ENCODE measurements at regions not wholly inside any gene's neighbourhood (a gene's known extent, or its start where the extent isn't known, plus 50 kb on each side); places are given as distances from the start of the nearest gene placed in this dataset.
"Not testable (repeated sequence)": the region's sequence is repeated elsewhere in the genome, so short reads cannot be mapped to it uniquely, and the experiment has no call there.

- DNase-seq: no peak
Observed at GRCh38 chr4:148854203-148854602, 412.0 kb upstream of the NR3C2 start.

- DNase-seq: no peak
Observed at GRCh38 chr4:148852092-148852699, 410.0 kb upstream of the NR3C2 start.

- no peak for DNase-seq
Observed at GRCh38 chr4:148850257-148850995, 408.2 kb upstream of the NR3C2 start.

- DNase-seq: no peak
Observed at GRCh38 chr4:148849581-148849980, 407.4 kb upstream of the NR3C2 start.

DNA sequence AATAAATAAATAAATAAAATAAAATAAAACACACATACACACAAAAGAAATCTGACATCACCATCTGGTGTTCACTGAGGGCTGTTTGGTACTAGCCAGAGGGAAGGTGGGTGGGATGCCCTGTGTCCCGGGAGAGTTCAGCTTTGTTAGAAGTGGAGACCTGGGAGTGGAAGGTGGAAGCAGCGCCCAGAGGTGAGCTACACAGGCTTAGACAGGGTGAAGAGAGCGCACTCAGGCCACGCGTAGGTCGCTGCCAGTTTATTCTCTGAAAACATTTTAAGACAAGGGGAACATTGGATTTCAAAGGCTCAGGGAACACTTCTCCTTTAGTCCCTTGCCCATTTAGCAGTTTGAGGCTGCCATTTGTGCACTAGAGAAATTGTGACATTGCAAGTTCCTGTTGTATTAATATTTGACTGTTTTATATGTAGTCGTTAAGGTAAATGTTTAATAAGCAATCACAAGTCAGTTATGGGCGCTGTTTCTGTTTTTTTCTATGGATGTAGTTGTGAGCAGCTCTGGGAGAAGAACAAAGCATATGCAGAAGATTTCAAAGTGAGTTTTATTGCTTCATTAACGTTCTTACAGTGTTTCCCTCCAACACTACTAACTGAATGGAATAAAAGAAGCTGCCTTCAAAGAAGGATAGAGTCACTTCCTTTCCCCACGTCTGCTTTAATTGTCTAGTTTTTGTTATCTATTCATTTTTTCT is 405.5 kb upstream of the NR3C2 start:
- DNase-seq: no peak

- DNase-seq: no peak
Observed at GRCh38 chr4:148845609-148846008, 403.4 kb upstream of the NR3C2 start.

GRCh38 chr4:148843625-148844024 is 401.4 kb upstream of the NR3C2 start:
- DNase-seq: no peak

GRCh38 chr4:148842843-148843242 is 400.6 kb upstream of the NR3C2 start:
- no peak for DNase-seq

GRCh38 chr4:148837571-148837970 is 395.4 kb upstream of the NR3C2 start:
- DNase-seq: not testable (repeated sequence)

GRCh38 chr4:148834804-148835631 is 392.8 kb upstream of the NR3C2 start:
- DNase-seq: peak; percentile 90

GRCh38 chr4:148831945-148832344 is 389.7 kb upstream of the NR3C2 start:
- no peak for DNase-seq

GRCh38 chr4:148828291-148828690 is 386.1 kb upstream of the NR3C2 start:
- no peak for DNase-seq

DNA sequence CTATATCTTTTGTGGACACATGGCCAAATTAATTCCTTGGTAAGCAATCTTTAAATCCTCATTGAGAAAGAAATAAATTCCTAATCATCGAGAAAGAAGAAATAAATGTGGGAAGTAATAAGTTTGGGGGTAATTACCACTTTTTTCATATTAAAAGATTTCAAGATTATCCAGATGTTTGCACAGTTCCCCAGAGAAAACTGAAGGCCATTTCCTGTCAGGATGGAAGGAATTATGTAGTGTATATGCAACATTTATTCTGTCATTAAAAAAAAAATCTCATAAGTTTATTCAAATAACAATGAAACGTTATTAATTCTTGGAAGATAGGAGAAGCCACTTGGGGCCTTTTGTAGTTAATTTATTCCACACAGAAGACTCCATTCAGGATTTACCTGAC is 385.6 kb upstream of the NR3C2 start:
- no peak for DNase-seq

- no peak for DNase-seq
Observed at GRCh38 chr4:148823419-148823769, 381.2 kb upstream of the NR3C2 start.

DNA sequence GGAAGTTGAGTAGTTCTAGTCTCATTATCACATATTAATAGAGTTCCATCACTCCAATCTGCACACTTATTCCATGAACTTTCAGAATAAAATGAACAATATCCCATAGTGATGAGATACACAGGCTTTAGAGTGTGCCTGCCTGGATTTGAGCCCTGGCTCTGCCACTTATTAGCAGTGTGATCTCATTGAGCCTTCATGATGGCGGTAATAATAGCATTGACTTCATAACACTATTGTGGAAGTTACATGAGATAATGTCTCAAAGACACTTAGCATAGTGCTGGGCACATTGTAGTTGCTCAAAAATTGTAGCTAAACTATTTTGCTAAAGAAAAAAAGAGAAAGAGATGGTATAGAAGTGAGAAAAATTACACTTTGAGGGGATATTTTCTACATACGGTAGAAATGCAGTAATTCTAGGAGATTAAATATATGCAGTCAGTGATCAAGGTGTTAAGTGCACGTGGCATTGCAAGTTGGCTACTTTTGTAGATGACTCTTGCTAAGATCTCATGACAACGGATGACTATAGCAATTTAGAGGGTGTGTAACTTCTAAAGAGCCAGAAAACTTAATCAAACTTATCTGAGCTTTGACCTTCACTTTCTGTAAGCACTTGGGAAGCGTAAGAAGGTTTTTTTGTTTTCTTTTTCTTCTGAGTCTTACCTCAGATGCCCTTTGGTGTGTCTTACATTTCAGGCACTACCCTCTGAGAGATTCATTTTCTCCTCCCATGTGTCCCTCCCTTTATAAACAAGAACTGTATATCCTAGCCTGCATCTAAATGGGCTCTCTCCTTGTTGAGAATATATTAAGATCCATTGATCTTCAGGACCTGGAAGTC is 380.6 kb upstream of the NR3C2 start:
- DNase-seq: no peak

DNA sequence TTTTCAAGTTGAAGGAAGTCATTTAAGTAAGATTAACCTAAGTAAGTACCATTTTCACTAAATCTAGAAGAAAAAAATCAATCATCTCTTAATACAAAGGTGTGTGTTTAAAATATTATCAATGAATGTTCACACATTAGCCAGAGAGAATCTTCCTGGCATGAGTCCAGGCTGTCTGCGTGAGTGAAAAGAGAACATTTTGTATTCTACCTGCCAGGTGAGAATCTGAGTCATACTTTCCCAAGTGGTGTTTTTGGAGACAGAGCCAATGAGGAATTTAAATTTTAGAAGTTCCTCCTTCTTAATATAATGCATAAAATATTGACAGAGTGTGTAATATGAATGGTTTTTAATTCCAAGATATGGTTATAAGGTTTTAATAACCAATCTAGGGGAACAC is 371.8 kb upstream of the NR3C2 start:
- DNase-seq: no peak

GRCh38 chr4:148813289-148813688 is 371.1 kb upstream of the NR3C2 start:
- DNase-seq: no peak

DNA sequence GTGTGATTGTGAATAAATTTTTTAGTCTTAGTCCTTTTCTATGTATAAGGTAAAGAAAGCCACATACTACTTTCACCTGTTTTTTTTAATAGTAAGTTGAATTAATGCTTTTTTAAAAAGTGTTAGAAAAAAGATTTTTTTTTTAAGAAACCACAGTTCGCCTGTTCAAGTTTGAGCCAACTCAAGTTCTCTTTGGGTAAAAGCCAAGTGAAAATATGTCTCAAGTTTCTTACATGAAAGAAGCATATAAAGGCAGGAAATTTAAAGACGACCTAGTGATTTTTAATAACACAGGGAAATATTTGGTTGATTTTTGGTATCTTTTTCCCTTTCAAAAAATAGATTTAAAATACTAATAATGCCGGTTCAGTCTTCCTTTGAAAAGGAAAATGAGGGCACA is 369.9 kb upstream of the NR3C2 start:
- DNase-seq: no peak

DNA sequence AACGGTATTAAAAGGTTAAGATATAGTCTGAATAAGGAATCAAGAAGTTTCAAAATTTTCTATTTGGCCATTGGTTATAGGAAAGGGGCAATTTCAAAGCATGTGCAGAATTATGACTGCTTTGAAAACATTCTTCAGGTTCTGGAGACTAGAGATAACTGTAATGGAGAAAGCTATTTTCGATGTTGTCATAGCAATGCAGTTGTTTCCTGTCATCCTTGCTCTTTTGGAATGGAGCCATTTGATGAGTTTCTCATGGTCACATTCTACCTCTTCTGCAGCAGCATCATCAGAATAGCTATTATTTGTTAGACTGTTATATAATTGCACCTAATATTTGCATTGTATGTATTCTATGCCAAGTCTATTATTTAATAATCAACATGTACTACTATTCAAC is 368.2 kb upstream of the NR3C2 start:
- no peak for DNase-seq

DNA sequence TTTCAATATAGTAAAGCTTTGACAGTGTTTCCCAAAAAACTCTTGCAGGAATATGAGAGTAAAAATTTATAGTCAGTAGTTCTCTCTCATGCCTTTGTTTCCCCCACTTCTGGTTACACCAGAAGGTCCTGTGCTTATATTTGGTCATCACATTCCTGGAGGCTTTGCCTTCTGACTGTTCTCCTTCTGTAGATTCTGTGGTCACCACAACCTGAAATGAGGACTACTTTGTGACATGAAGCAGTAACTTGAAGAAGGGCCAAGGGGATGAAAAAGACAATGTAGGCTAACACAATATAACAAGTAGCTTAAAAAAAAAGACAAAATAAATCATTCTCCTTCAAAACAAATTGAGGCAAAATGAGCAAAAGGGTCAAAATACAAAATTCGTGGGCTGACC is 366.2 kb upstream of the NR3C2 start:
- DNase-seq: no peak

DNA sequence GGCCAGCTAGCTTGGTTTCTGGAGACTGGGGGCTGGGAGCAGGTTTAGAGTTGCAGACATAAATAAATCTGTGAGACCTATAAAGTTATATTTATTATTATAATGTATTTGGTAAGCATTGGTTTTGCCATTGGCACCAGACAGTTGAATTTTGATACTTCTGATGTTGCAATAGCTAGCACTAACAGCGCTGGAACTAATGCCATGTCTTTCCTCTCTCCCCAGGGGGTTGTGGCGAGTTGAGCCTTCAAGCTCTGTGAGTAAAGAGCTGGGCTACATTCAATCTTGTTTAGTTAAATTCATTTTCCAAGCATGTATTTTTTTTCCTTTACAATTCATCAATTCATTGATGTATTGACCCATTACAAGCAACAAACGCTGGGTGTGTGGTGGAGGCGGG is 358.7 kb upstream of the NR3C2 start:
- no peak for DNase-seq

GRCh38 chr4:148800336-148800885 is 358.2 kb upstream of the NR3C2 start:
- no peak for DNase-seq

Data from MV-4-11 (cell line).